ENCODE measurements at regions not wholly inside any gene's neighbourhood (a gene's known extent, or its start where the extent isn't known, plus 50 kb on each side); places are given as distances from the start of the nearest gene placed in this dataset.
"Not testable (repeated sequence)": the region's sequence is repeated elsewhere in the genome, so short reads cannot be mapped to it uniquely, and the experiment has no call there.

DNA sequence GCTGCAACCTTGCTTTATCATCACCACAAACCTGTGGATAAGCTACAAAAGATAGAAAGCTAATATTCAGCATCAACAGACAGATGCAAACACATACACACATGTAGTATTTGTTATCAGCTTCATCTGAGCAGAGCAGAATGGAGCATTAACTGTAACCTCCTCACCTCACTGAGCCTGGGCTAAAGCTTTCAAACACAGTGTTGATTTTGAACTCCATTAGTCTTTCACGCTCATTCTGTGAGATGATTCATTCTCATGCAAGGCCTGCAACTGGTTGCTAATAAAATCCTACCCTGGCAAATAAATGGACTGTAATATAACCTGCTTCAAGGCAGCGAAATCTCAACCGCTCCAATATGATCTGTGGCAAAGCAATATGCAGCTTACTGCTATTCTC is 1360.6 kb upstream of the ACO1 start:
- Mint-ChIP-seq H3K27me3 (no peaks in the 10 kb centered on the region), H3K36me3 (no peaks in the 10 kb centered on the region), H3K27ac (no peak overlapping the region), H3K4me3 (no peak overlapping the region), H3K4me1 (no peaks in the 10 kb centered on the region), H3K9me3 (peaks cover 0 to 4% (median 0%) of the 10 kb centered on the region in 7 donors)
- no peak for ATAC-seq (ENCODE audit: low read depth in 2 of 2)
- no peak for DNase-seq

DNA sequence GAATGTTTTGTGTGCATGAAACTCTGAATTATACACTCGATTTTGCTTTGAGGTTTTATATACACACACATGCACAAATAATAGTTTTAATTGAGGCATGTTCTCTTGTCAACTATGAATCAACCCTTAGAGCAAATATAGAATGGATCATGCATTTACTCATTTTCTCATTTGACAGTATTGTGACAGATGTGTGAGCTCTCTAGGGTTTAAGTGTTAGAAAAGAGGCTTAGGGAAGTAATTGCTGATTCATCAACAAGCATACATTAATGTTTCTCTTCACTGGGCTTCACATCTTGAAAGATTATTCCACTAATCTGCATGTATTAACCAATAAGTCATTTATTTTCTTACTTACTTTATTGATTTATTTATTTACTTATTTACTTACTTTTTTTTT is 1356.8 kb upstream of the ACO1 start:
- Mint-ChIP-seq H3K4me3 (no peak overlapping the region), H3K4me1 (no peaks in the 10 kb centered on the region), H3K27ac (no peak overlapping the region), H3K27me3 (no peaks in the 10 kb centered on the region), H3K36me3 (no peaks in the 10 kb centered on the region), H3K9me3 (no peaks in the 10 kb centered on the region)
- ATAC-seq (ENCODE audit: low read depth in 2 of 2) (no peak), DNase-seq (no peak)

GRCh38 chr9:31028137-31028536 is 1356.3 kb upstream of the ACO1 start:
- Mint-ChIP-seq H3K27ac (no peak overlapping the region), H3K27me3 (no peaks in the 10 kb centered on the region), H3K36me3 (no peaks in the 10 kb centered on the region), H3K4me1 (no peaks in the 10 kb centered on the region), H3K9me3 (no peaks in the 10 kb centered on the region), H3K4me3 (no peak overlapping the region)
- ATAC-seq (ENCODE audit: low read depth in 2 of 2) (no peak), DNase-seq (no peak)

DNA sequence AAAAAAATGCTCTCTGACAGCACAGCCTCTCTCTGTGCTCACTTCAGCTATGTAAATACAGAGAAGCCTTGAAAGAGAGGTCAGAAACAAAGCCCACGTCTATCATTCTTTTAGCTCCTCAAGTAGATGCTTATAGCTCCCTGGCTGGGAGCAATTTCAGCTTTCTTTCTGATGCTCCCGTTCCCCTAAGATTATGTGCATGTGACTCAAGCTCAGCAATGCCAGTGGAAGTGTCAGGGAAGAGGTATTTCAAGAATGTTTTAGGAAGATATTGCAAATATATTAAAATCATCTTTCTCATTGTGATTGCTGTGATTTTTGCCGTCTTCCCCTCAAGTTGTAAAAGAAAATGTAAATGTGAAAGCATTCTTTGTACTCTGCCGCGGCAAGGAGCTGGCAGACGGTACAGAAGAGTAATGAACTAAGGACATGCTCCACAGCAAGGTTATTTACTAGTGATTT is 1353.7 kb upstream of the ACO1 start:
- no peak overlapping the region for H3K27ac Mint-ChIP-seq
- DNase-seq (no peak), ATAC-seq (ENCODE audit: low read depth in 2 of 2) (no peak)
- no peaks in the 10 kb centered on the region for H3K9me3 Mint-ChIP-seq
- no peaks in the 10 kb centered on the region for H3K36me3 Mint-ChIP-seq
- H3K4me1 Mint-ChIP-seq, result no peaks in the 10 kb centered on the region
- H3K27me3 Mint-ChIP-seq, result no peaks in the 10 kb centered on the region
- no peak overlapping the region for H3K4me3 Mint-ChIP-seq

- no peaks in the 10 kb centered on the region for H3K36me3 Mint-ChIP-seq
- no peaks in the 10 kb centered on the region for H3K4me1 Mint-ChIP-seq
- DNase-seq, result no peak
- H3K27ac Mint-ChIP-seq, result no peak overlapping the region
- no peaks in the 10 kb centered on the region for H3K27me3 Mint-ChIP-seq
- no peaks in the 10 kb centered on the region for H3K9me3 Mint-ChIP-seq
- no peak overlapping the region for H3K4me3 Mint-ChIP-seq
- no peak for ATAC-seq (ENCODE audit: low read depth in 2 of 2)
Observed at GRCh38 chr9:31032206-31032605, 1352.2 kb upstream of the ACO1 start.

- ATAC-seq (ENCODE audit: low read depth in 2 of 2) (no peak), DNase-seq (no peak)
- Mint-ChIP-seq H3K27me3 (no peaks in the 10 kb centered on the region), H3K36me3 (no peaks in the 10 kb centered on the region), H3K4me1 (no peaks in the 10 kb centered on the region), H3K4me3 (no peak overlapping the region), H3K9me3 (no peaks in the 10 kb centered on the region), H3K27ac (no peak overlapping the region)
Observed at GRCh38 chr9:31034311-31034710, 1350.1 kb upstream of the ACO1 start.

GRCh38 chr9:31040564-31040963 is 1343.9 kb upstream of the ACO1 start:
- H3K4me1 Mint-ChIP-seq, result no peaks in the 10 kb centered on the region
- no peaks in the 10 kb centered on the region for H3K27me3 Mint-ChIP-seq
- H3K4me3 Mint-ChIP-seq, result no peak overlapping the region
- no peaks in the 10 kb centered on the region for H3K36me3 Mint-ChIP-seq
- ATAC-seq (ENCODE audit: low read depth in 2 of 2) (no peak), DNase-seq (no peak)
- no peaks in the 10 kb centered on the region for H3K9me3 Mint-ChIP-seq
- H3K27ac Mint-ChIP-seq, result no peak overlapping the region

DNA sequence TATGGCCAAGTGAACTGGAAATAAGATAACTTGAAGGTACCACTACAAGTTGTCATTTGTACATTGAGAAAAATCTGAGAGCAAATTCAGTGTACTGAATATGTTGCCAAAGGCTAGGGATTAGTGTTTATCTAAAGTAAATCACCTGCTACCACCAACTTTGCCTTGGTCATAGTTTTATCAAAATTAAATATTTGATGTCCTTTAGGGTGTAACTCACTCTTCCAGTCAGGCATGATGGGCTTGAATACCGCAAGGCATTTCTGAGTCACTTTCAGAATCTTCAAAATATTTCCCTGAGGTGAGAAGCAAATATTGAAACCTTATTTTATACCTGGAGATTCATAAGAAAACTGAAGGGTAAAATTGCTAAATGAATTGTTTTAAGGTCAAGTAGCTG is 1338.6 kb upstream of the ACO1 start:
- H3K36me3 Mint-ChIP-seq, result no peaks in the 10 kb centered on the region
- H3K4me1 Mint-ChIP-seq, result no peaks in the 10 kb centered on the region
- H3K27me3 Mint-ChIP-seq, result no peaks in the 10 kb centered on the region
- no peak overlapping the region for H3K4me3 Mint-ChIP-seq
- DNase-seq (no peak), ATAC-seq (ENCODE audit: low read depth in 2 of 2) (no peak)
- H3K27ac Mint-ChIP-seq, result no peak overlapping the region
- H3K9me3 Mint-ChIP-seq, result peaks cover 0 to 3% (median 0%) of the 10 kb centered on the region in 7 donors

DNA sequence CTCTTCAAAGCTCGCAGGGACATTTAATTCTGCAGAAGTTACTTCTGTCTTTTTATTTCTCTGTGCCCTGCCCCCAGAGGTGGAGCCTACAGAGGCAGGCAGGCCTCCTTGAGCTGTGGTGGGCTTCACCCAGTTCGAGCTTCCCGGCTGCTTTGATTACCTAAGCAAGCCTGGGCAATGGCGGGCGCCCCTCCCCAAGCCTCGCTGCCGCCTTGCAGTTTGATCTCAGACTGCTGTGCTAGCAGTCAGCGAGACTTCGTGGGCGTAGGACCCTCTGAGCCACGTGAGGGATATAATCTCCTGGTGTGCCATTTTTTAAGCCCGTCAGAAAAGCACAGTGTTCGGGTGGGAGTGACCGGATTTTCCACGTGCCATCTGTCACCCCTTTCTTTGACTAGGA is 1322.9 kb upstream of the ACO1 start:
- H3K4me1 Mint-ChIP-seq, H3K27ac Mint-ChIP-seq, H3K36me3 Mint-ChIP-seq: not testable (repeated sequence)

GRCh38 chr9:31065691-31066090 is 1318.8 kb upstream of the ACO1 start:
- peaks cover 0 to 7% (median 0%) of the 10 kb centered on the region in 7 donors for H3K9me3 Mint-ChIP-seq
- H3K4me1 Mint-ChIP-seq, result no peaks in the 10 kb centered on the region
- H3K36me3 Mint-ChIP-seq, result no peaks in the 10 kb centered on the region
- no peak overlapping the region for H3K27ac Mint-ChIP-seq
- H3K4me3 Mint-ChIP-seq, result no peak overlapping the region
- no peaks in the 10 kb centered on the region for H3K27me3 Mint-ChIP-seq
- ATAC-seq (ENCODE audit: low read depth in 2 of 2), result no peak
- DNase-seq, result no peak

More for the DNA sequence above, 1322.9 kb upstream of the ACO1 start:
- ATAC-seq (ENCODE audit: low read depth in 2 of 2); H3K4me3 Mint-ChIP-seq; H3K9me3 Mint-ChIP-seq; DNase-seq; H3K27me3 Mint-ChIP-seq: not testable (repeated sequence)

GRCh38 chr9:31067418-31067817 is 1317.0 kb upstream of the ACO1 start:
- ATAC-seq (ENCODE audit: low read depth in 2 of 2), result no peak
- Mint-ChIP-seq H3K27me3 (no peaks in the 10 kb centered on the region), H3K4me3 (no peak overlapping the region), H3K27ac (no peak overlapping the region), H3K36me3 (no peaks in the 10 kb centered on the region), H3K9me3 (peaks cover 0 to 3% (median 0%) of the 10 kb centered on the region in 7 donors), H3K4me1 (no peaks in the 10 kb centered on the region)
- no peak for DNase-seq

GRCh38 chr9:31071606-31072286 is 1312.7 kb upstream of the ACO1 start:
- no peak overlapping the region for H3K27ac Mint-ChIP-seq
- no peak overlapping the region for H3K4me3 Mint-ChIP-seq
- H3K27me3 Mint-ChIP-seq, result no peaks in the 10 kb centered on the region
- H3K4me1 Mint-ChIP-seq, result no peaks in the 10 kb centered on the region
- no peaks in the 10 kb centered on the region for H3K36me3 Mint-ChIP-seq
- no peaks in the 10 kb centered on the region for H3K9me3 Mint-ChIP-seq
- no peak for DNase-seq
- ATAC-seq (ENCODE audit: low read depth in 2 of 2), result no peak

- ATAC-seq (ENCODE audit: low read depth in 2 of 2) (no peak), DNase-seq (no peak)
- no peaks in the 10 kb centered on the region for H3K27me3 Mint-ChIP-seq
- no peak overlapping the region for H3K4me3 Mint-ChIP-seq
- H3K36me3 Mint-ChIP-seq, result no peaks in the 10 kb centered on the region
- H3K4me1 Mint-ChIP-seq, result no peaks in the 10 kb centered on the region
- H3K27ac Mint-ChIP-seq, result no peak overlapping the region
- H3K9me3 Mint-ChIP-seq, result peaks cover 0 to 1% (median 0%) of the 10 kb centered on the region in 7 donors
Observed at GRCh38 chr9:31078175-31078574, 1306.3 kb upstream of the ACO1 start.

DNA sequence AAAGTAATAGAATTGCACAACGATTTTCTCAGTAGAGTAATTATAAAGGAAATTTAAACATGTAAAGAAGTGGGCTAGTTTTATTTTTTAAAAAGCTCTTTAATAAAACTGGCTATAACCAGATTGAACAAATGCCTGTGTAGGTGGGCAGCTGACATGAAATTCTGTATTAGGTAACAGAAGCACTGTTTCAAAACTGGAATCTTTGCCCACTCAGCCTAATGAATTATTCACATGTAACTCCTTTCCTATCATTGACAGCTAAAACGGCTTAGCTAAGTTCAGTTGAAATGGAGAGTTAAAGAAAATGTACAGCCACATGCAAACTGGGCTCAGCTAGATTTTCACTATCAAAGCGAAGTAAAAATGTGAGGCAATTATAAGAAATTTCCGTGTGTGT is 1300.1 kb upstream of the ACO1 start:
- H3K4me1 Mint-ChIP-seq, result no peaks in the 10 kb centered on the region
- H3K27me3 Mint-ChIP-seq, result no peaks in the 10 kb centered on the region
- H3K36me3 Mint-ChIP-seq, result no peaks in the 10 kb centered on the region
- H3K27ac Mint-ChIP-seq, result no peak overlapping the region
- peaks cover 0 to 3% (median 0%) of the 10 kb centered on the region in 7 donors for H3K9me3 Mint-ChIP-seq
- DNase-seq, result no peak
- no peak overlapping the region for H3K4me3 Mint-ChIP-seq
- ATAC-seq (ENCODE audit: low read depth in 2 of 2), result no peak

Measured in naive B cell (primary cell).